ENCODE measurements at regions not wholly inside any gene's neighbourhood (a gene's known extent, or its start where the extent isn't known, plus 50 kb on each side); places are given as distances from the start of the nearest gene placed in this dataset.

- H3K9me3 ChIP-seq: no peaks in the 10 kb centered on the region
- intact Hi-C loops (cut with DNase I): no loop called here
- no peak overlapping the region for H3K4me3 ChIP-seq
- H3K27me3 ChIP-seq: no peaks in the 10 kb centered on the region
- DNase-seq: no peak
- H3K27ac ChIP-seq: no peak overlapping the region
- no peaks in the 10 kb centered on the region for H3K4me1 ChIP-seq
- no peaks in the 10 kb centered on the region for H3K36me3 ChIP-seq
- TF ChIP-seq POLR2AphosphoS5 (IDR thresholded peaks at IDR 0.05): no peak
- no peak for TF ChIP-seq EP300 (IDR thresholded peaks at IDR 0.05)
- TF ChIP-seq, protein P1, sequence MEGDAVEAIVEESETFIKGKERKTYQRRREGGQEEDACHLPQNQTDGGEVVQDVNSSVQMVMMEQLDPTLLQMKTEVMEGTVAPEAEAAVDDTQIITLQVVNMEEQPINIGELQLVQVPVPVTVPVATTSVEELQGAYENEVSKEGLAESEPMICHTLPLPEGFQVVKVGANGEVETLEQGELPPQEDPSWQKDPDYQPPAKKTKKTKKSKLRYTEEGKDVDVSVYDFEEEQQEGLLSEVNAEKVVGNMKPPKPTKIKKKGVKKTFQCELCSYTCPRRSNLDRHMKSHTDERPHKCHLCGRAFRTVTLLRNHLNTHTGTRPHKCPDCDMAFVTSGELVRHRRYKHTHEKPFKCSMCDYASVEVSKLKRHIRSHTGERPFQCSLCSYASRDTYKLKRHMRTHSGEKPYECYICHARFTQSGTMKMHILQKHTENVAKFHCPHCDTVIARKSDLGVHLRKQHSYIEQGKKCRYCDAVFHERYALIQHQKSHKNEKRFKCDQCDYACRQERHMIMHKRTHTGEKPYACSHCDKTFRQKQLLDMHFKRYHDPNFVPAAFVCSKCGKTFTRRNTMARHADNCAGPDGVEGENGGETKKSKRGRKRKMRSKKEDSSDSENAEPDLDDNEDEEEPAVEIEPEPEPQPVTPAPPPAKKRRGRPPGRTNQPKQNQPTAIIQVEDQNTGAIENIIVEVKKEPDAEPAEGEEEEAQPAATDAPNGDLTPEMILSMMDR (IDR thresholded peaks at IDR 0.05): no peak
- no peak for TF ChIP-seq POLR2A (IDR thresholded peaks at IDR 0.05)
- WGBS, 2 donors: 55 to 59% methylated on average over 9 of the region's 9 CpGs
Measured at GRCh38 chr5:12691330-12691729, 787.1 kb upstream of the CTNND2 start.

GRCh38 chr5:12690361-12690760, 786.1 kb upstream of the CTNND2 start:
- no peaks in the 10 kb centered on the region for H3K4me1 ChIP-seq
- no peaks in the 10 kb centered on the region for H3K9me3 ChIP-seq
- no peaks in the 10 kb centered on the region for H3K27me3 ChIP-seq
- no peak overlapping the region for H3K4me3 ChIP-seq
- WGBS, 2 donors: 38 to 47% methylated on average over 2 of the region's 2 CpGs
- TF ChIP-seq EP300 (IDR thresholded peaks at IDR 0.05): no peak
- no peak for TF ChIP-seq POLR2A (IDR thresholded peaks at IDR 0.05)
- no peak for TF ChIP-seq POLR2AphosphoS5 (IDR thresholded peaks at IDR 0.05)
- TF ChIP-seq, protein P1 (IDR thresholded peaks at IDR 0.05): no peak
- H3K36me3 ChIP-seq: no peaks in the 10 kb centered on the region
- no peak overlapping the region for H3K27ac ChIP-seq
- DNase-seq: no peak
- intact Hi-C loops (cut with DNase I): no loop called here

GRCh38 chr5:12683249-12683648, 779.0 kb upstream of the CTNND2 start:
- H3K36me3 ChIP-seq: no peaks in the 10 kb centered on the region
- H3K27me3 ChIP-seq: no peaks in the 10 kb centered on the region
- no peaks in the 10 kb centered on the region for H3K9me3 ChIP-seq
- H3K4me3 ChIP-seq: no peak overlapping the region
- no peak for DNase-seq
- intact Hi-C loops (cut with DNase I): no loop called here
- H3K27ac ChIP-seq: no peak overlapping the region
- WGBS, 2 donors: 87 to 91% methylated on average over 3 of the region's 3 CpGs
- no peaks in the 10 kb centered on the region for H3K4me1 ChIP-seq
- TF ChIP-seq, protein P1 (IDR thresholded peaks at IDR 0.05): no peak
- TF ChIP-seq EP300 (IDR thresholded peaks at IDR 0.05) (no peak), POLR2AphosphoS5 (IDR thresholded peaks at IDR 0.05) (no peak), POLR2A (IDR thresholded peaks at IDR 0.05) (no peak)

- Histone ChIP-seq H3K36me3 (no peaks in the 10 kb centered on the region), H3K27me3 (no peaks in the 10 kb centered on the region), H3K4me3 (no peak overlapping the region), H3K27ac (no peak overlapping the region), H3K9me3 (no peaks in the 10 kb centered on the region), H3K4me1 (no peaks in the 10 kb centered on the region)
- TF ChIP-seq EP300 (IDR thresholded peaks at IDR 0.05): no peak
- TF ChIP-seq POLR2A (IDR thresholded peaks at IDR 0.05): no peak
- no peak for DNase-seq
- intact Hi-C loops (cut with DNase I): no loop called here
Measured at GRCh38 chr5:12679731-12680130, 775.5 kb upstream of the CTNND2 start.

- intact Hi-C loops (cut with DNase I): no loop called here
- 87 to 90% methylated on average over 6 of the region's 6 CpGs for WGBS, 2 donors
- Histone ChIP-seq H3K36me3 (no peaks in the 10 kb centered on the region), H3K4me3 (no peak overlapping the region), H3K9me3 (no peaks in the 10 kb centered on the region), H3K27ac (no peak overlapping the region), H3K4me1 (no peaks in the 10 kb centered on the region), H3K27me3 (no peaks in the 10 kb centered on the region)
- no peak for TF ChIP-seq POLR2AphosphoS5 (IDR thresholded peaks at IDR 0.05)
- TF ChIP-seq POLR2A (IDR thresholded peaks at IDR 0.05): no peak
- no peak for TF ChIP-seq EP300 (IDR thresholded peaks at IDR 0.05)
- TF ChIP-seq, protein P1 (IDR thresholded peaks at IDR 0.05): no peak
- no peak for DNase-seq
Measured at GRCh38 chr5:12675959-12676358, 771.7 kb upstream of the CTNND2 start.

Measured in sigmoid colon (tissue), 6 donors.